Endometrial microvascular endothelial cells (primary cell): ENCODE measurements at regions not wholly inside any gene's neighbourhood (a gene's known extent, or its start where the extent isn't known, plus 50 kb on each side); places are given as distances from the start of the nearest gene placed in this dataset.

Experiments used
- in situ Hi-C: cut with HindIII; loops from 2 replicates; pipeline ENCODE4 v1.10.0; 2017; ENCODE audit warnings: low sequenced_read_pairs, low pct_unique_long_range_greater_than_20kb; ENCODE audit errors: inconsistent ontology term

DNA sequence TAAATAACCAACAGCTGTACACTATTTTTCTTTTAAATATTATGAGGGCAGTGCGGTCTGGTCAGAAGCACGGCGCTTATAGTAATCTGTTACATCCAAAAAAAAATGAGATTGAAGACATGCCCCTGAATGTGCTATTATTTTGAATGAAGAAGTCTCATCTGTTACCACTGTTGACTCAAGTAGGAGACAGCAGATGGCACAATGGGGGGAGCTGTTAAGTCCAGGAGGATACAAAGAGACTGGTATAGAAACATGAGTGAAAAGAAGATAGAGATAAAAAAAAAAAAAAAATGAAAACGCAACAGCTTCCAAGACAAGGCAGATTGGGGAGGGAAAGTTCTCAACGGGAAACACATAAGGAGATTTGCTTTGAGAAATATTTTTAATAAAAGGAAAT, 425.5 kb upstream of the PKDCC start:
- in situ Hi-C loops = no loop called here

GRCh38 chr2:41626936-41627335, 420.9 kb upstream of the PKDCC start:
- in situ Hi-C loops = no loop called here

- in situ Hi-C loops = no loop called here
Observed at GRCh38 chr2:41634686-41635085, 413.1 kb upstream of the PKDCC start.

GRCh38 chr2:41644936-41645335, 402.9 kb upstream of the PKDCC start:
- in situ Hi-C loops = no loop called here

DNA sequence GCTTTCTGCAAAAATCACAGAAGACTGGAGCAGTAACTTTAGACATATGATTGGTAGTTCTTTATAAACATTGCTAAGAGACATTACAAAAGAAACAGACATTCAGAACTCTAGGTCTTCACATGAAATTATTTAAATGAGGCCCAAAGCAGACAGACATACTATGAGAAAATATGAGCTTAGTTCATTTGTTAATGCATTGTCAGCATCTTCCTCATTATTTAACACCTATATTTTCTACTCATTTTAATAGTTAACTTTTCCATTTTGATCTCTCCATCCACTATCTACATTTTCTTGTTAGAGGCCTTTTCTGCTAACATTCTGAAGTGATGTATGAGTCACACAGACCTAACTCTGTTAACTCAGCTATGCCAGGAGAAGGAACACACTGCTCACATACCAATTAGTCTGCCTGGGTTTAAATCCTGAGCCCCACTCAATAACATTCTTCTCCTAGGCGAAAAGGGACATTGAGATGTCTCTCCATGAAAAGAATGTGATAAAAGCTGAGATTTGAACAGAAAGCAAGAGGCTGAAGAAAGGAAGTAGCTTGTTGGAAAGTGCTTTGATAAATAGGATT, 400.3 kb upstream of the PKDCC start:
- in situ Hi-C loops = no loop called here

DNA sequence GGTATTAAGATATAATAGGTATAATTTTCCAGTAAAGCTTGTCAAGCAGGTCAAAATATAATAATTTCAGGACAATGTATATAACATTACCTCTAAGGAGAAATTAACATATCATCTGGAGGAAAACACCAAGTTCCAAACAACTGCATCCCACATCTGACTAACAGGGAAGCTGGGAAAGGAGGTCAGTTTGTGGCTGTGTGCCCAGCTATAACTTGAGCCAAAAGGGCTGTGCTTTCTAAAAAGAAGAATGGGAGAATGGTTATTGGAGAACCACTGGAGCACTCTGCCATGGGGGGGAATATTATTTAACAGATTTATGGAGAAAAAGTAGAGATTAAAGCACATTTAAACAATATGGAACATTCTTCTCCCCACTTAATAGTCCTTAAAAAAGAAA, 390.6 kb upstream of the PKDCC start:
- in situ Hi-C loops = no loop called here

DNA sequence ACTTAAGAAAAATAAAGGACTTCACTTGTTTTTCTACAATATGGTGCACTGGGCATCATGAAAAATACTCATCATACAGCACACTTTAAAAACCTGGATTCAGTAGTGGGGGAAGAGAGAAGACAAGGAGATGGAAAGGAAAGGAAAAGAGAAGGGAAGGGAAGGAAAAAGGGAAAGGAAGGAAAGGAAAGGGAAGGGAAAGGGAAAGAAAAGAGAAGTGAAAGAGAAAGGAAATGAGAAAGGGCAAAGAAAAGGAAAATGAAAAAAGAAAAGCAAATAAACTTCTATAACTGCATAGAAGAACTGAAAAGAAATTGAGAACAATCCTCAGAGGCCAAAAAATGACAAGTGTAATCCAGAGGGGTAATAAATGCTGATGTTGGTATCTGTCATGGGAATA, 388.1 kb upstream of the PKDCC start:
- in situ Hi-C loops = no loop called here

DNA sequence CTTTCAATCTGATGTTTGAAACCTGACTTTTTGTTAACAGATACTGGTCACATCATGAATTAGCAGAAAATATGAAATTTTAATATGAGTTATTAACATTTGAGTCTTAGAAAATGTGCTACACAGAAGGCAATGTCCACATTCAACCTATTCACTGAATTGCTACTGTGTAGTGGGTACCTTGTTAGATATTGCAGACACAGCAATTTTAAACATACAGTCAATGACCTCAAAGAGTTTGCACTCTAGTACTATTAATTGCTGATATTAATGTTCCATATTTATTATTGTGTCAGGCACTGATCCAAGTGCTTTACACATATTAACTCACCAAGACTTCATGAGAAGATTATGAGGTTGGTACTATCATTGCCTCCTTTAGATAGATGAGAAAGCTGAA, 385.4 kb upstream of the PKDCC start:
- in situ Hi-C loops = no loop called here

DNA sequence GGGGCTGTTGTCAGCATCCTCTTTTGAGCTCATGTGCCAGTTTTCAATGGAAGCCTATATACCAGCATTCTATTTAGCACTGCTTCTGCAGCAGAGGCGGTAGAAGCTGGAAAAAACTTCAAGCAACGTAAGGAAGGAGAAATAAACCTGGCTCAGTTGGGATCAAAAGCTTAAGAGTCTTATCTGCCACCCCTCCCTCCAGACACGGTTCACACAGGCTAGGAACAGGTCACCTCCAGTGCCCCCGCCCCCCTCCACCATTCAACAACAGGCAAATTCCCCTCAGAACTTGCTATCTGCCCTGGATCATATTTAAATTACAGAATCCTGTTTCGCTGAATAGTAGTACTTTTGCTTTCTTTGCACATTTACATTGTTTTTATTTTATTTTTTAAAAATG, 384.8 kb upstream of the PKDCC start:
- in situ Hi-C loops = no loop called here

DNA sequence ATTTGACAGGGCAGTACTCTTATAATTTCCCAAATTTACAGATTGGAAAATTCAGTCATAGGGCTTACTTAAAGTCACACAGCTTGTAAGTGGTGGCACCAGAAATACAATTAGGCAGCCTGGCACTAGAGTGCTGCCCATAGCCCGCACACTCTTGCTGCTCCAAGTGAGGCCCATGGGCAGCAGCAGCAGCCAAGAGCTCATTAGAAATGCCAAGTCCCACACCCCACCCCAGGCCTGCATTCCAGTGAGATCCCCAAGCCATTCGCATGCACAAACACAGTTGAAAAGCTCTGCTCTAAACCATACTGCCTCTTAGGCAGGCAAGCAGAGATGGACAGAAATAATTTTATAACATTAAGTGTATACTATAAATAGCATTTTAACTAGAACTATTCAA, 379.3 kb upstream of the PKDCC start:
- in situ Hi-C loops = no loop called here

GRCh38 chr2:41678639-41679038, 369.2 kb upstream of the PKDCC start:
- in situ Hi-C loops = no loop called here

DNA sequence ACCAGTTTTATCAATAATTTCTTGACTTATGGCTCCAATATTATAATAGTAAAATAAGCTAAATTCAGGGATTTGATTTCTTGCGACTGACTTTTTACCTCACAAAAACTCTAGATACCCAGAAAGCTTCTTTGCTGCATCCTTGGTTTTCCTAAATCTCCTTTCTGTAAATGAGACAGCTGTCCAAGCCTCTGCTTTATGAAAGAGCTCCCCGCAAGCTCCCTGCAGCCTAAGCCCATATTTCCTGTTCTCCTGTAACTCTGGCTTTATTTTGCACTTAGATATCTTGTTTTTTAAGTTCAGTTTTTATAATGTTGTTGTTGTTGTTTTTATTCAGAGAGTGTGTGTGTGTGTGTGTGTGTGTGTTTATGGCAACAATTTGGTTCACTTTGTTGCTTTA, 361.7 kb upstream of the PKDCC start:
- in situ Hi-C loops = no loop called here

DNA sequence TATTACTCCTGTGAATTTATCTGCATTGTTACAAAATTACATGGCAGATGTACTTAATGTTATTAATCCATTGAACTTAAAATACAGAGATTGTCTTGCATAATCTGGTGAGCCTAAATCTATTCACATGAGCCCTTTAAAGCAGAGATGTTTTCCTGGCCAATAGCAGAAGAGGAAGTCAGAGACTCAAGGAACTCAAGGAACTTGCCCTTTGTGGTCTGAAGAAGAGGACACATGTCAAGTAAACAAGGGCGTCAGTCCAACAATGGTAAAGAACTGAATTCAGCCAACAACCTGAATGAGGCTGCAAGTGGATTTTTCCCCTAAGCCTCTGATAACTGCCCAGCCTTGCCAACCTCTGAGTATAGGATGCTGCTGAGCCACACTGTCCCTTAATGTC, 356.3 kb upstream of the PKDCC start:
- in situ Hi-C loops = no loop called here

DNA sequence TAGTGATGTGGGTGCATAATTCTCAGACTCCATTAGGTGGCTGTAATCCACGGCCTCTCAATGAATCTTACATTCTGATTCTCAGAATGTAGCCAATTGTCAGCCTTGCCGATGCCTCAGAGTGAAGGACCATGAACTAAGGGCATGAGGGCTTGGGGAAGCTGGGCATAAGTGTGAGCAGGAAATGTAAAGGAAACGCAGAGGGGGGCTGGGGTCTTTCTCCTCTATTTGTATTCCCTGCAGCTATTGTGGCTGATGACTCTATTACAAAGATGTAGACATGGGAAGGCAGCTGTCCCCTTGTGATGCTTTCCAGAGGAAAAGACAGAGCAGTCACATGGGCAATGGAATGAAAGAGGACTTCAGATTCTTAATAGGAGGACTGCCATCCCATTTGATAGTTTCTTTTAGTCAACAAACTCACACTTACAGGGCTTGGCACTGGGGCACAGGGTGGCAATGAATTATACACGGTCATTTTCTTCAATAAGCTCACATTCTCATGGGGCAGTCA, 353.2 kb upstream of the PKDCC start:
- in situ Hi-C loops = no loop called here

- in situ Hi-C loops = no loop called here
Observed at GRCh38 chr2:41695198-41696113, 352.4 kb upstream of the PKDCC start.

- in situ Hi-C loops = no loop called here
Observed at GRCh38 chr2:41697389-41697788, 350.4 kb upstream of the PKDCC start.

- in situ Hi-C loops = no loop called here
Observed at GRCh38 chr2:41698678-41699422, 349.0 kb upstream of the PKDCC start.

GRCh38 chr2:41701231-41701630, 346.6 kb upstream of the PKDCC start:
- in situ Hi-C loops = no loop called here

DNA sequence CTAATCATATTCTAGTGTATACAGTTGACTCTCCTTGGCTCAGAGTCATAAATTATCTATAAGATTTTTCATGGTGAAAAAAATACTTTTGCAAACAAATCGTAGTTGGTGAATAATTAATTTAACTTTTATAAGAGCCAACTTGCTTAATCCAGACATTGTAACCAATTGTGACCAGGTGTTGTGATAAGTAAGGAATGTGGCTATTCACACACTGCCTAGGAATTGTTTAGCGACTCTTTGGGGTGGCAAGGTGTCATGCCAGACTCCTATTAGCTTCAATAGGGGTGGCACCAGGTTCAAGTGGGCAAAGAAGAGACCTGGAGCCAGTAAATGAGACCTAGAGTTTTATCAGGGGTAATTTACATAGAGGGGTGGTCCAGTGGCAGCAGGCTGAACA, 344.7 kb upstream of the PKDCC start:
- in situ Hi-C loops = no loop called here

DNA sequence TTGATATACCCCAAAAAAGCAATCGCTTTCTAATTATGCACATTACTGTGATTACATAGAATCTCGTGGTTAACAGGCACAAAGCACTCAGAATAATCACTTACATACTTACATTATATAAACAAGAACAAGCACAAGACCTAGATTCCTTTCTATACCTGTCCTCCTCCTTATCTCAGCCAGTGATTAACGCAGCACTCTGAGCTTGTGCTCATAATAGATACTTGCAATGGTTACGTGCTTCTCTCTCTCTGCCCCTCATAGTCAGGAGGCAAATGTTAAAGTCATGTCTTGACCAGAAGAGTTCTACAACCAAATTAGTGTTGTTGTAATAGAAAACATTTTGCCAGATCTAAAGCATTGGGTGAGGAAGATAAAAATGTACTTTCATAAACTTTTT, 342.2 kb upstream of the PKDCC start:
- in situ Hi-C loops = no loop called here
